B cell (primary cell): ENCODE measurements at regions not wholly inside any gene's neighbourhood (a gene's known extent, or its start where the extent isn't known, plus 50 kb on each side); places are given as distances from the start of the nearest gene placed in this dataset.

ENCODE experiments used
- CTCF ChIP-seq: fragments of 200-600 bp; IDR thresholded peaks from one replicate; pipeline ENCODE4 v1.8.0; 2022; ENCODE audit warnings: antibody characterized with exemption, mild to moderate bottlenecking
- EZH2 ChIP-seq: IDR thresholded peaks from 2 replicates; pipeline ENCODE4 v1.6.1; 2012; ENCODE audit warnings: borderline replicate concordance, low read depth, mild to moderate bottlenecking, moderate library complexity, low read length; ENCODE audit not compliant: insufficient read depth, poor library complexity, severe bottlenecking

- TF ChIP-seq CTCF (no peak), EZH2 (no peak)
Observed at GRCh38 chr7:67854221-67855178, 857.9 kb downstream of the TYW1 start.
